Esophagus squamous epithelium (tissue), 4 donors: ENCODE measurements at regions not wholly inside any gene's neighbourhood (a gene's known extent, or its start where the extent isn't known, plus 50 kb on each side); places are given as distances from the start of the nearest gene placed in this dataset.

Experiments
- POLR2A ChIP-seq, 4 donors: fragments of 450-650 bp; IDR thresholded peaks; one replicate each; pipeline ENCODE4 v1.6.1; 2017; ENCODE audit warnings: antibody characterized with exemption in 4 of 4, mild to moderate bottlenecking in 4 of 4, moderate library complexity in 3 of 4
- TF ChIP-seq, protein P1 (sequence below), 6 experiments: fragments of 450-650 bp in 4 of 6; fragments of 200-600 bp in 2 of 6; sonication (generic) in 2 of 6; IDR thresholded peaks; one replicate each; pipeline ENCODE4 v1.5.1; 2016 to 2019; ENCODE audit warnings: antibody characterized with exemption in 6 of 6, mild to moderate bottlenecking in 4 of 6, moderate library complexity in 4 of 6

DNA sequence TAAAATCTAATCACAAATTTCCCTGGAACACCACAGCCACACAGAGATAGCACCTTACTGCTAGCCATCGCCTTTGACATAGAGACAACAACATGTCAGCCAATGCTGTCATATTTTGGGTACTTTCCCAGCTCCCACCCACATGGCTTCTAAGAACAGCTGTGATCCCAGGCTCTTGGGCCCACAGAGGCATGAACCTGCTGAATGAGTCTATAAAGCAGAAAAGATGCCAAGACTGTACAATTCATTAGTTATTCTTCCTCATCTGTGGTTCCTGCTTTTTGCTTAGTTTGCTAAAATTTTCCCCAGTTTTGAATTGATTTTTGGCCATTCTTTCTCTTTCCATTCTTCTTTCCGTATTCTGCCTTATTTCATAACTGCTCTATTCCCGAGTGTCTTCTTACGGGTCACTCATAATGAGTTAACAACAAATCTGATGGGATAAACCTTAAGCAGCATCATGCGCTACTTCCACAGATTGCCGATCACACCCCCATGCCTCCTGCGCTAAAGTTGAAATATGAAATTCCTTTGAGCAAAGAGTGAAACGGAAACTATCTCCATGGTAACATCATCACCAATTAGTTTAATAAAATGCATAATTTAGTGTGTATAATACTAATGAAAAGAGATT lies 327.3 kb upstream of the HSF2 start:
- TF ChIP-seq, protein P1, sequence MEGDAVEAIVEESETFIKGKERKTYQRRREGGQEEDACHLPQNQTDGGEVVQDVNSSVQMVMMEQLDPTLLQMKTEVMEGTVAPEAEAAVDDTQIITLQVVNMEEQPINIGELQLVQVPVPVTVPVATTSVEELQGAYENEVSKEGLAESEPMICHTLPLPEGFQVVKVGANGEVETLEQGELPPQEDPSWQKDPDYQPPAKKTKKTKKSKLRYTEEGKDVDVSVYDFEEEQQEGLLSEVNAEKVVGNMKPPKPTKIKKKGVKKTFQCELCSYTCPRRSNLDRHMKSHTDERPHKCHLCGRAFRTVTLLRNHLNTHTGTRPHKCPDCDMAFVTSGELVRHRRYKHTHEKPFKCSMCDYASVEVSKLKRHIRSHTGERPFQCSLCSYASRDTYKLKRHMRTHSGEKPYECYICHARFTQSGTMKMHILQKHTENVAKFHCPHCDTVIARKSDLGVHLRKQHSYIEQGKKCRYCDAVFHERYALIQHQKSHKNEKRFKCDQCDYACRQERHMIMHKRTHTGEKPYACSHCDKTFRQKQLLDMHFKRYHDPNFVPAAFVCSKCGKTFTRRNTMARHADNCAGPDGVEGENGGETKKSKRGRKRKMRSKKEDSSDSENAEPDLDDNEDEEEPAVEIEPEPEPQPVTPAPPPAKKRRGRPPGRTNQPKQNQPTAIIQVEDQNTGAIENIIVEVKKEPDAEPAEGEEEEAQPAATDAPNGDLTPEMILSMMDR (IDR thresholded peaks at IDR 0.05) = no peak
- no peak for TF ChIP-seq POLR2A (IDR thresholded peaks at IDR 0.05)
